Cardiac muscle cell (in vitro differentiated cells and primary cell): ENCODE measurements at regions not wholly inside any gene's neighbourhood (a gene's known extent, or its start where the extent isn't known, plus 50 kb on each side); places are given as distances from the start of the nearest gene placed in this dataset.
A peak's percentile ranks its signal among the peaks of the same experiment; 100 is the strongest.

Experiments used
- DNase-seq, 2 donors: peaks; one replicate each; pipeline versions ENCODE4 v3.0.0 to v3.0.0-alpha.2; 2010 to 2017; ENCODE audit warnings: low read depth in 1 of 2, low spot score in 1 of 2
- H3K27ac ChIP-seq: fragments of 200-600 bp; sonication (generic); 2 replicates; pipeline ENCODE4 v1.5.1; 2016
- H3K27me3 ChIP-seq: fragments of 200-600 bp; sonication (generic); 2 replicates; pipeline ENCODE4 v1.6.0; 2016; ENCODE audit warnings: control low read depth
- H3K36me3 ChIP-seq: fragments of 200-600 bp; sonication (generic); 2 replicates; pipeline ENCODE4 v1.5.1; 2016; ENCODE audit warnings: control low read depth
- H3K4me1 ChIP-seq: fragments of 200-600 bp; sonication (generic); 2 replicates; pipeline ENCODE4 v1.8.1; 2017; ENCODE audit warnings: low read depth, mild to moderate bottlenecking, mixed run types
- H3K4me3 ChIP-seq: fragments of 200-600 bp; sonication (generic); 2 replicates; pipeline ENCODE4 v1.5.1; 2016; ENCODE audit warnings: mild to moderate bottlenecking
- H3K9me3 ChIP-seq: fragments of 200-600 bp; sonication (generic); 2 replicates; pipeline ENCODE4 v1.5.1; 2017; ENCODE audit warnings: low read depth, mild to moderate bottlenecking, control low read depth
- TF ChIP-seq, protein P1 (sequence below): IDR thresholded peaks from 2 replicates; pipeline ENCODE4 v1.5.1; 2012; ENCODE audit warnings: low read depth, mild to moderate bottlenecking, low read length

DNA sequence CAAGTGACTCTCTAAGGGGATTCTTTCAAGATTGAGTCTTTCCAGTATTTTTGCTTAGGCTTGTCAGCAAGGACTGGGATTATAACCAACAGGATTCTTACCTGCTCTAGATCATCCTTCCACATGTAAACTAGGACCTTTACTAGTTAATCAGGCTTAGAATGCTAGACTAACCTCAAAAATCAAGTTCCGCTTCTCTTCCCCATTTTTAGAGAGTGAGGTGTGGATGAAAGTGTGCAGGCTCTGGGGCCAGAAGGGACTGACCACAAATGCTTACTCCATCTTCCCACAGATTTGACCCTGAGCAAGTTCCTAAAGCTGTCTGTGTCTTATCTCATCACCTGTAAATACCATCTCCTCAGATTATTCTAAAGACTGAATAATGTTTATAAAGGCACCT lies 89.5 kb upstream of the IL12A start:
- Histone ChIP-seq H3K4me1 (no peaks in the 10 kb centered on the region), H3K36me3 (peaks cover 20% of the 10 kb centered on the region)

DNA sequence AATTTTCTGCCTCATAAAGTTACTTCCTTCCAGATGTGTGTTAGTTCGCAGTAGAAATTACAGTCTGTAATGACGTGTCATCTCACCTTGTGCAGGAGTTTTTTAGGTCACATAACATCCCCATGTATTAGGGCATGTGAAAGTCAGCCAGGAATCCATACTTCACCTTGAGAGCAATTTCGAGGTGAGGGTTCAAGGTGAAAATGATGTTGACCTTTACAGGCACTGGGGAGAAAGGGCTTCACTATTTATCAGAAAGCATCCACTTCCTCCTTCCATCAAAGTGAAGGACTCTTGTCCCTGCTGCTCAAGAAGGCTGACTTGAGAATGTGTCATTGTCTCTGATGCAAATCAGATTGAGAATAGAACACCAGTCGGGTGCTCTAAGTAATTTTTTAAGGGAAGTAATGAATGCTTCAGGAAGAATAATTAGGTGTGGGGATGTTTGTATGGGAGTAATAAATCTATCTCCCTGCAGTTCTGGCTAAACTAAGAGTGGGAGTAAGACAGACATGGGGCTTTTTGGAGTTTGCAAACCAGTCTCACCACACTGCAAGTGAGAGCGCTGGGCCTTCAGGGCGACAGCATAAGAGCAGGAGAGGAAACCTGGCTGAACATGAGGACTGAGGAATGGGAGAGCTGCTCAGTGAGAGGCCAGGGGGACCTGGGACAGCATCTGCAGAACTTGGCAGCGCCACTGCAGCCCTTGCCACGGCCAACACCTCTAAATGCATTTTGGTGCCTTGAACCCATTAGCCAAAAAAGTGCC lies 85.9 kb upstream of the IL12A start:
- Histone ChIP-seq H3K36me3 (no peaks in the 10 kb centered on the region), H3K4me3 (no peak overlapping the region), H3K9me3 (no peaks in the 10 kb centered on the region), H3K27me3 (no peaks in the 10 kb centered on the region), H3K27ac (peak overlapping the region; percentile 12), H3K4me1 (no peaks in the 10 kb centered on the region)
- TF ChIP-seq, protein P1, sequence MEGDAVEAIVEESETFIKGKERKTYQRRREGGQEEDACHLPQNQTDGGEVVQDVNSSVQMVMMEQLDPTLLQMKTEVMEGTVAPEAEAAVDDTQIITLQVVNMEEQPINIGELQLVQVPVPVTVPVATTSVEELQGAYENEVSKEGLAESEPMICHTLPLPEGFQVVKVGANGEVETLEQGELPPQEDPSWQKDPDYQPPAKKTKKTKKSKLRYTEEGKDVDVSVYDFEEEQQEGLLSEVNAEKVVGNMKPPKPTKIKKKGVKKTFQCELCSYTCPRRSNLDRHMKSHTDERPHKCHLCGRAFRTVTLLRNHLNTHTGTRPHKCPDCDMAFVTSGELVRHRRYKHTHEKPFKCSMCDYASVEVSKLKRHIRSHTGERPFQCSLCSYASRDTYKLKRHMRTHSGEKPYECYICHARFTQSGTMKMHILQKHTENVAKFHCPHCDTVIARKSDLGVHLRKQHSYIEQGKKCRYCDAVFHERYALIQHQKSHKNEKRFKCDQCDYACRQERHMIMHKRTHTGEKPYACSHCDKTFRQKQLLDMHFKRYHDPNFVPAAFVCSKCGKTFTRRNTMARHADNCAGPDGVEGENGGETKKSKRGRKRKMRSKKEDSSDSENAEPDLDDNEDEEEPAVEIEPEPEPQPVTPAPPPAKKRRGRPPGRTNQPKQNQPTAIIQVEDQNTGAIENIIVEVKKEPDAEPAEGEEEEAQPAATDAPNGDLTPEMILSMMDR: no peak
- no peak for DNase-seq

More for the DNA sequence above, 89.5 kb upstream of the IL12A start:
- Histone ChIP-seq H3K27me3 (no peaks in the 10 kb centered on the region), H3K9me3 (no peaks in the 10 kb centered on the region), H3K4me3 (no peak overlapping the region), H3K27ac (no peak overlapping the region)
- no peak for DNase-seq
- TF ChIP-seq, protein P1: no peak

DNA sequence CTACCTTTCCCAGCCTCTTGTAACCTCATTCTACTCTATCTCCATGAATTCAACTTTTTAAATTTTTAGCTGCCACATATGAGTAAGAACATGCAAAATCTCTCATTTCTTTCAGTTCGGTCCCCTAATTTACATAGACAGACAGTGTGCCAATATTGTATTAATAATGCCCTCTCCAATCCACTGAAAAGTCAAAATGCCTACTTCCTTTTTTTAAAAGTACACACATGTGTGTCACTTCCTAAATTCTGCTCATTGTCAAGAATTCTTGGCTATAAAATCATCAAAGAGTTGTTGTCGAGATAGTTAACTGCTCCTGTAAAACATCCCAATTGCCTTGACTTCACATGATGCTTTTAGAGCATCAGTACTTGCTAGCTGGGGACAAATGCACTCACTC lies 84.2 kb upstream of the IL12A start:
- no peaks in the 10 kb centered on the region for H3K4me1 ChIP-seq
- TF ChIP-seq, protein P1: no peak
- no peak for DNase-seq
- H3K4me3 ChIP-seq: no peak overlapping the region
- no peak overlapping the region for H3K27ac ChIP-seq
- H3K27me3 ChIP-seq: no peaks in the 10 kb centered on the region
- H3K9me3 ChIP-seq: no peaks in the 10 kb centered on the region
- no peaks in the 10 kb centered on the region for H3K36me3 ChIP-seq

DNA sequence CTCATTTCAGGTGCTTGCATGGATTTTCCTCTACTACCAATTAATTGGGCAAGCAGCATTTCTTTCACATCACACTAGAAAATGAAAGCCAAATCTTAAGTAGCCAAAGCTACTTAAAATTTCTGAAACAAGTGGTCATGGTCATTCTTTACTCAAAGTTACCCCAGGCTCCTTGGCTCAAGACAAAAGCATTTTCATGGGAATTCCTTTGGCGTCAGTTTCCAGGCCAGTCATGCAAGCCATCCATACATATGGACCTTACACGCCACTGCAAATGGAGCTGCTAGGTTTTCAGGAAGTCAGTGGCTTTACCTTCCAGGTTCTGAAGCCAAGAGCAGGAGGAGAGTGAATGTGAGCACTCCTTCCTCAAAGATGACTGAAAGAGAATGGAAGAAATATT lies 83.7 kb upstream of the IL12A start:
- H3K4me3 ChIP-seq: no peak overlapping the region
- no peaks in the 10 kb centered on the region for H3K27me3 ChIP-seq
- H3K36me3 ChIP-seq: no peaks in the 10 kb centered on the region
- no peaks in the 10 kb centered on the region for H3K4me1 ChIP-seq
- H3K27ac ChIP-seq: no peak overlapping the region
- DNase-seq: no peak
- TF ChIP-seq, protein P1: no peak
- no peaks in the 10 kb centered on the region for H3K9me3 ChIP-seq

DNA sequence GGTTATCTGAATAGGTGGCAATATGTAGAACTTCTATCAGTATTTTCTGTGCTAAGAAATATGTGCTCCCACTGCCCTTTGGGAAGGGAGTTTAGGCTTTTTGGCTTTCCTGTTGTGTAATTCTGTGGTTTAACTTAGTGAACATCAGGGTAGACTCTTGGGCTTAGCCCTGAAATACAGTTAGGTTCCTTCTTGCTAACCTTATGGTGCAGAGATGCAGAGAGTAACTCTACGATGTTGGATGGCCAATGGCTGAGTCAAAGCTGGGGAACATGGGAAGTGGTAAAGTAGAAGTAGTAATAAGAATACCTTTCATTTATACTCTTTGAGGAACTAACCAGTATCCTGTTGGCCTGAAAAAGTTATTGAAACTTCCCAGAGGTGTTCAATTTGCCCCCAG lies 80.8 kb upstream of the IL12A start:
- Histone ChIP-seq H3K36me3 (no peaks in the 10 kb centered on the region), H3K4me3 (no peak overlapping the region), H3K4me1 (no peaks in the 10 kb centered on the region), H3K27me3 (no peaks in the 10 kb centered on the region), H3K27ac (no peak overlapping the region), H3K9me3 (no peaks in the 10 kb centered on the region)
- DNase-seq: peak in 1 of 2 donors; percentile 32
- TF ChIP-seq, protein P1: no peak
